ENCODE measurements at regions not wholly inside any gene's neighbourhood (a gene's known extent, or its start where the extent isn't known, plus 50 kb on each side); places are given as distances from the start of the nearest gene placed in this dataset.
"Not testable (repeated sequence)": the region's sequence is repeated elsewhere in the genome, so short reads cannot be mapped to it uniquely, and the experiment has no call there.

- DNase-seq, result no peak
Measured at GRCh38 chr4:156177941-156178340, 224.3 kb upstream of the CTSO start.

DNA sequence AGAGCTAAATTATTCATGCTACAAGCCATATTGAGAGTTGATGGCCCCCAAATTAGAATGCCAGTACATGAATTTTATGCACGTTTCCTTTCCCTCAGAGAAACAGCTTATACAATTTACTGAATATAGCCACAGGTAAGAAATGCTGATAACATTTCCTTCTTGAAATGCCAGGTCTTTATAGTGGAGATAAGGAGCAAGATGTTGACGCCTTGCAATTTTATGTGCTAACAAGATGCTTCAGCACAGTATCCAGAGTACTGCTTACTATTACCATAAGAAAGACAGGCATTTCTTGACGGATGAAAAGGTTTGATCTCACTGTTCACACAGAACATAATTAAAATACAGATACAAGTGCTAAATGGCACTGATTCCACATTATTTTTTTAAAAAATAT, 223.2 kb upstream of the CTSO start:
- no peak for DNase-seq

DNA sequence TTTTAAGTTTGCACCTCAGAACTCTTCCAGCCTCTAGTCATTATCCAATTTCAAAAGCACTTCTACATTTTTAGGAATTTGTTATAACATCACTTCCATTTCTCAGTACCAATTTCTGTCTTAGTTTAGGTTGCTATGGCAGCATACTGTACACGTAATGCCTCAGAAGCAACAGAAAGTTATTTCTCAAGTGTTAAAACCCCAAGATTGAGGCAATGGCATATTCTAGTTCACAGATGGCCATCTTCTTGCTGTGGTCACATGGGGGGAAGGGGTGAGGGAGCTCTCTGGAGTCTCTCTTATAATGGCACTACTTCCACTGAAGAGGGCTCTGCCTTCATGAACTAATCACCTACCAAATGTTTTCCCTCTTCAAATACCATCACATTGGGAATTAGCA, 220.3 kb upstream of the CTSO start:
- DNase-seq, result no peak

DNA sequence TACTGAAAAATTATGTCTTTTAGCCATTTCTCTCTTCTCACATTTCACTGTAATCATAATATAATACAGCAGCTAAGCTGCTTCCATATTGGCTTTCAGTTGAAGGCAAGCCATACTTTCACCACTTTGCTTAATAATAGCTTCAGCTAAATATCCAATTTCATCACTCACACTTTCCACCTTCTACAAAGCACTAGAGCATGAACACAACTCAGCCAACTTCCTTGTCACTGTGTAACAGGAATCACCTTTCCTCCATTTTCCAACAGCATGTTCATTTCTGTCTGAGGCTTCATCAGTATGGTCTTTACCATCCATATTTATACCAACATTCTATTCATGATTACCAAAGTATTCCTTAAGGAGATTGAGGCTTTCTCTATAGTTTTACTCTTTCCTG, 219.8 kb upstream of the CTSO start:
- DNase-seq, result no peak

GRCh38 chr4:156169861-156170260, 216.2 kb upstream of the CTSO start:
- no peak for DNase-seq

DNA sequence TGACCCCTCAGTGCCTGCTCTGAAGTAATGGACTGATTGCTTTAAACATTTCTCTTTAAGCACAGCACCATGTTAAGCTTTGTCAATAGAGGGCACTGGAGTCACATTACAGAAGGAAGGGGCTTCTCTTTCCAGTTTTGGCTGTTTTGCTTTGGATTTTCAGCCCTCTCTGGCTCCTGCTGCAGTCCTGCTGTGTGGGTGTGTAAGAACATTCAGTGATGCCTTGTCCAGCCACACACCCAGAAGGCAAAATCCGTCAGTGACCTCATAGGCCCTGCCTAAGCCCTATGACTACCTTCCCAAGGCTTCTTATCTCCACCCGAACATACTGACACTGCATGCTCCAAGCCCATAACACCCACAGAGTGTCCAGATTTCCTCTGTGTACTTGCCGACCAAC, 215.3 kb upstream of the CTSO start:
- peak; percentile 72 to 85 (median 74) for DNase-seq

- DNase-seq, result peak in 1 of 3 donors; percentile 13
Measured at GRCh38 chr4:156168288-156168687, 214.6 kb upstream of the CTSO start.

- no peak for DNase-seq
Measured at GRCh38 chr4:156158747-156159146, 205.1 kb upstream of the CTSO start.

- DNase-seq, result no peak
Measured at GRCh38 chr4:156154978-156155377, 201.3 kb upstream of the CTSO start.

DNA sequence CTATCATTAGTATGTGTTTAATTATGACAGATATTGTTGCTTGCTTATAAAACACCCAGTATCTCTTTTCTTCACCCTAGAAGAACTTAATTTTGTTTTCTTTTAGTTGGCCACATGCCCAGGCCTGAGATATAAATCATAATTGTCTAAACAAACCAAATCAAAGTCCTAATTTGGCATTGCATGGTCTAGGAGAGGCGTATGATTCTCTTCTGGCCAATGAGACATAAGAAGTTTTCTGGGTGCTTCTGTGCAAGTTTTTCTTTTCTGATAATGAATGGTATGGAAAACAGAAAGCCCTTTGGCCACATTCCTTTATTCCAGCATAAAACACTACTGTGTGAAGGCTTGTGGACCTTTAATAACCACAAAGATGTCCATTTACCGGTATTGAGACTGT, 192.9 kb upstream of the CTSO start:
- no peak for DNase-seq

DNA sequence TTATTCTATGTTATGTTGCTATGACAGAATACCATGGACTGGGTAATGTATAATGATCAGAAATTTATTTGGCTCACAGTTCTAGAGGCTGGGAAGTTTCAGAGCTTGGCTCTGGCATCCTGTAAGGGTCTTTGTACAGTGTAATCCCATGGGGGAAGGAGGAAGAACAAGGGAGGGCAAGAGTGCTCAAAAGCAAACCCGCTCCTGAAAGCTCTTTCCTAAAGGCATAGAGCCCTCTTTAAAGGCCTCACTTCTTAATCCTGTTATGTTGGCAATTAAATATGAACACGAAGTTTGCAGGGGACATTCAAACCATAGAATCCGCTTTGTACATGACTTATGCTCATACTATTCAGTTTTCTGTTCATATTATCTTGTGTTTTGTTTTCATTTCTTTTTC, 191.3 kb upstream of the CTSO start:
- no peak for DNase-seq

DNA sequence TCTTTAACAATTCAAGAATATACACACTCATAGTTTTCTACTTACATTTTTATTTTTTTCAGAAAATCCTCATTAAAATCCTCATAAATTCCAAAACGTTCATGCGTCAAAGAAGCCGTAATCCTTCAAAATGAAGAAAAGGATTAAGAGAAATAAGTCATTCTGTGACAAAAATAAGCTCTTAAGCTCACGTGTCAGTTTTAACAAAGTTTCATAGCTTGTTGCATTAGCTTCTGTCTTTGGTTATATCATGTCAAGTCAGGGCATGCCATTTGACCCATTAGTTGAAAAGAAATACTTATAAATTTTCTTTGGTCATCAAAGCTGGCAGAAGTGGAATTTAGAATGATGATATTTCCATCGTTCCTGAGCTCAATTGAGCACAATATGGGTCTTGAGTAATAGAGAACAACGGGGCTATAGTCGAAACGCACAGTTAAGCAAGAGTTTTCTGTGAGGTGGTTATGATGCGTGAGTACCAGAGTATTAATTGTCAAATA, 185.2 kb upstream of the CTSO start:
- DNase-seq, result no peak

DNA sequence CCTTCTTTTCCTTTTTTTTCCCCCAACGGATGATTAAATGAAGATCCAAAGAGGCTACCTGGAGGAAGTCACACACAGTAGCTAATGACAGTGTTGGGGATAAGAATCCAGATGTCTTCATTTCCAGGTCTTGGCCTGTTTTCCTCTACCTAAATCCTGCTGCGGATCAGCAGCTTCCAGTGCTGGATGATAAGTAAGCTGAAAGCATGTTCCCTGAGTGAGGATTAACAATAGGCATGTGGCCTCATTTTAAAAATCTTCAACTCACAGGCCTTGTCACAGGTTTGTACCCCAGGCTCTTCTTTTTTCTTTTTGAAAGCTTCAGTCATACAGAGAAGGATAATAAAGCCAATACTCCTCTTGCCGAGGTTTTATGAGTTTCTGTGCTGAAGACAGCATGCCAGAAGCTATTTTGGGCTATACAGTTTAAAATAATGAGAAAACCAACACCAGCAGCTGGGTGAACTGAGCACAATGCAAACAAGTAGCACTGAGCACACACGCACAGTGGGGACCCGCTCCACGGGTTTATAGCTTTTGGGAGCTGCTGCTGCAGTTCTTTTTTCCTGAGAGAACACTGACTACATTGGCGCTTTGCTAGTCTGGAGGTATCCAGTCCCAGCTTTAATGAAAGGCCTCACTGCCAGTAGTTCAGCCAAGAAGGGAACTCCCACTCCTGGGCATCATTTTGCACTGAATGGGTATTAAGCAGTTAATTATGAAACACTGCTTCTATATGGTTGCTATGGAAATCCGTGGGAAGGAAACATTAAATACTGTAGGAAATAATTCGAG, 184.2 kb upstream of the CTSO start:
- DNase-seq, result peak in 2 of 3 donors; percentile 16 to 59

DNA sequence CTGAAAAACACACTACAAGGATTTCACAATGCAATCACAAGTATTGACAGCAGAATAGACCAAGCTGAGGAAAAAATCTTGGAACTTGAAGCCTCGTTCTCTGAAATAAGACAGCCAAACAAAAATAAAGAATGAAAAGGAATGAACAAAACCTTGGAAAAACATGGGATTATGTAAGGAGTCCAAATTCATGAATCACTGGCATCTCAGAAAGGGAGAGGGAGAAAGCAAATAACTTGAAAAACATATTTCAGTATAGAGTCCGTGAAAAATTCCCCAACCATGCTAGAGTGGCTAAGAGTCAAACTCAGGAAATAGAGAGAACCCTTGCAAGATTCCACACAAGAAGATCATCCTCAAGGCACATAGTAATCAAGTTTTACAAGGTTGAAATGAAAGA, 178.5 kb upstream of the CTSO start:
- DNase-seq, result no peak

- no peak for DNase-seq
Measured at GRCh38 chr4:156128616-156129015, 174.9 kb upstream of the CTSO start.

- peak in 1 of 3 donors; percentile 8 for DNase-seq
Measured at GRCh38 chr4:156118507-156119220, 165.0 kb upstream of the CTSO start.

GRCh38 chr4:156117743-156118142, 164.1 kb upstream of the CTSO start:
- DNase-seq, result no peak

GRCh38 chr4:156116991-156117390, 163.3 kb upstream of the CTSO start:
- DNase-seq, result no peak

- peak in 1 of 3 donors; percentile 75 for DNase-seq
Measured at GRCh38 chr4:156113138-156113765, 159.6 kb upstream of the CTSO start.

DNA sequence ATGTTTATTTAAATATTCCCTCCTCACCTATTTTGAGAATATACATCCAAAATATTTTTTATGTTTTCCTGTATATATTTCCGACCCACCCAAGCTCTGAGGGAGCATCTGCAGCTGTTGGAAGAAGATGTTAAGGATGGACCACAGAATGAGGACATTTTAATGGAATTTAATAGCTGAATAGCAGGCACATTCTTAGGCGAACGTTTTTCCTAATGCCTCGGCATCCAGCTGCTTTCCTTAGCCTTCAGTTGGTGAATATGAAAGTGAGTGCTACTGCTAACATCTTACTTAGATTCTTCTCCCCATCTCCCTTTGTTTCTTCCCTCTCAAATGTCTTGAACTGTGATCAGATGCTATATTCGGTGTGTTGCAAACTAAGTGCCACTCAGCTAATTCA, 158.0 kb upstream of the CTSO start:
- peak in 1 of 3 donors; percentile 63 for DNase-seq

DNA sequence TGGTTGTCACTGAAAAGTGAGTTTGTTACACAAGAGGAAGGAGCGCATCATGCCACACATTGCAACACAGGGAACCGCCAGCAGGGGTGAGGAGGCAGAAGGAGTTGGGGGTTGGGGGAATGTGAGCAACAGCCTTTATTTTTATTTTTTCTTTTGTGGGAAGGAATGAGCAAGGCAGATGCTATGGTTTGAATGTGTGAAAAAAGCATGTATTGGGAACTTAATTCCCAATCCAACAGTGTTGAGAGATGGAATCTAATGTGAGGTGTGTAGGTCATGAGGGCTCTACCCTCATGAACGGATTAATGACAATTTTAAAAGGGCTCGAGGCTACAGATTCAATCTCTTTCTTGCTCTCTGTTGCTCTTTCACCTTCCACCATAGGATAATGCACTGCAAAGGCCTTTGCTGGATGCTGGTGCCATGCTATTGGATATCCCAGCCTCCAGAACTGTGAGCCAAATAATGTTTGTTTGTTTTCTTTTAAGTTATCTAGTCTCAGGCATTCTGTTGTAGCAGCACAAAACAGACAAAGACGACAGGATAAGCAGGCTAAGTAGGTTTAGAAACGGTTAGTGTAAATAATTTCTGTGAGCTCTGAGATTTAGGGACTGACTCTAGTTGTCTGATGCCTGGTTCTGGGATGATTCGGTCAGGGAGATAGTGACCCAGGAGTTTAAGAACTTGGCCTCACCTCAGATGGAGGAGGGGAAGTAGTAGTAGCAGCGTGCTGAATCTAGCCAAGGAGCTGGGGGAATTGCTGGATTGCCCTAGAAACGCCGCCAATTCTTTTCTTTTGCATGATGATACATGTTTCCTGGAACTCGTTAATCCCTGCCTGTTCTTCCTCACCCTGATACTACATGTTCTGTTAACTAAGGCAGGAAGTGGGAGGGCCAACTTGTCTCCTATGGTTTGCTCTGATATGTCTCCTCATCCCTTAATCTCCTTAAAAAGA, 156.6 kb upstream of the CTSO start:
- DNase-seq, result peak; percentile 52 to 88 (median 76)

DNA sequence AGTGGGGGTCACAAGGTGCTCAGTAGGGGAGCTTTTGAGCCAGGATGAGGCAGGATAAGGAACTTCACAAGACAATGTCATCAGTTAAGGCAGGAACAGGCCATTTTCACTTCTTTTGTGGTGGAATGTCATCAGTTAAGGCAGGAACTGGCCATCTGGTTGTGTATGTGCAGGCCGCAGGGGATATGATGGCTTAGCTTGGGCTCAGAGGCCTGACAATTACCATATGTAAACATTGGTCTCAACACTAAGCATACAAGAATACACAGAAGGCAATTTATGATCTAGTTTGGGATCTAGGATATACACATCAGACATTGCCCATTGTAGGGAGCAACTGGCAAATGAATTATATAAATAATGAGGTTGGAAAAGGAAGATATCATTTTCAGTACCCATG, 155.4 kb upstream of the CTSO start:
- DNase-seq, result not testable (repeated sequence)

All from muscle of back (tissue), 3 donors.